Bronchial epithelial cell (primary cell): ENCODE measurements at regions not wholly inside any gene's neighbourhood (a gene's known extent, or its start where the extent isn't known, plus 50 kb on each side); places are given as distances from the start of the nearest gene placed in this dataset.

ENCODE experiments used
- DNase-seq: peaks from one replicate; pipeline ENCODE4 v3.0.0-alpha.2; 2010; ENCODE audit warnings: low read depth
- FAIRE-seq: peaks from 2 replicates; lab custom pipeline; 2011; peaks lifted over from hg19 to GRCh38; lab: Jason Lieb, UNC
- H3K27me3 ChIP-seq: 2 replicates; pipeline ENCODE4 v1.5.1; 2011; ENCODE audit warnings: low read length; ENCODE audit not compliant: control insufficient read depth, insufficient read depth
- H3K36me3 ChIP-seq: 2 replicates; pipeline ENCODE4 v1.5.1; 2011; ENCODE audit warnings: low read length; ENCODE audit not compliant: control insufficient read depth, insufficient read depth
- H3K4me3 ChIP-seq: 2 replicates; pipeline ENCODE4 v1.5.1; 2011; ENCODE audit warnings: mild to moderate bottlenecking, low read depth, low read length, control low read depth
- CTCF ChIP-seq: IDR thresholded peaks from 2 replicates; pipeline ENCODE4 v1.5.1; 2011; ENCODE audit warnings: mild to moderate bottlenecking, moderate library complexity, low read length, control low read depth, inconsistent platforms; ENCODE audit not compliant: insufficient read depth, severe bottlenecking

- DNase-seq (no peak), FAIRE-seq (no peak)
- no peak for TF ChIP-seq CTCF
- Histone ChIP-seq H3K27me3 (no peaks in the 10 kb centered on the region), H3K4me3 (no peak overlapping the region), H3K36me3 (no peaks in the 10 kb centered on the region)
Observed at GRCh38 chr7:15778191-15778590, 91.7 kb upstream of the MEOX2 start.

GRCh38 chr7:15765753-15766152 lies 79.3 kb upstream of the MEOX2 start:
- TF ChIP-seq CTCF, result no peak
- Histone ChIP-seq H3K4me3 (no peak overlapping the region), H3K27me3 (no peaks in the 10 kb centered on the region), H3K36me3 (no peaks in the 10 kb centered on the region)
- DNase-seq (no peak), FAIRE-seq (no peak)

GRCh38 chr7:15764851-15765382 lies 78.4 kb upstream of the MEOX2 start:
- TF ChIP-seq CTCF, result no peak
- DNase-seq (no peak), FAIRE-seq (no peak)
- Histone ChIP-seq H3K27me3 (no peaks in the 10 kb centered on the region), H3K4me3 (no peak overlapping the region), H3K36me3 (no peaks in the 10 kb centered on the region)

GRCh38 chr7:15764010-15764409 lies 77.5 kb upstream of the MEOX2 start:
- TF ChIP-seq CTCF, result no peak
- no peak for DNase-seq
- no peak for FAIRE-seq

GRCh38 chr7:15757041-15758000 lies 70.8 kb upstream of the MEOX2 start:
- FAIRE-seq, result no peak
- no peaks in the 10 kb centered on the region for H3K27me3 ChIP-seq
- no peaks in the 10 kb centered on the region for H3K36me3 ChIP-seq
- TF ChIP-seq CTCF, result no peak
- no peak overlapping the region for H3K4me3 ChIP-seq
- DNase-seq, result no peak

More at GRCh38 chr7:15764010-15764409, 77.5 kb upstream of the MEOX2 start:
- H3K27me3 ChIP-seq, result no peaks in the 10 kb centered on the region
- no peaks in the 10 kb centered on the region for H3K36me3 ChIP-seq
- H3K4me3 ChIP-seq, result no peak overlapping the region
